ENCODE measurements at regions not wholly inside any gene's neighbourhood (a gene's known extent, or its start where the extent isn't known, plus 50 kb on each side); places are given as distances from the start of the nearest gene placed in this dataset.
A peak's percentile ranks its signal among the peaks of the same experiment; 100 is the strongest.

GRCh38 chrX:23540532-23540931 is 126.8 kb upstream of the PRDX4 start:
- DNase-seq (ENCODE audit: low spot score): no peak

- peak; percentile 1 for DNase-seq (ENCODE audit: low spot score)
Measured at GRCh38 chrX:23548164-23548563, 119.1 kb upstream of the PRDX4 start.

- no peak for DNase-seq (ENCODE audit: low spot score)
Measured at GRCh38 chrX:23552303-23552702, 115.0 kb upstream of the PRDX4 start.

GRCh38 chrX:23554304-23554703 is 113.0 kb upstream of the PRDX4 start:
- DNase-seq (ENCODE audit: low spot score): peak; percentile 35

- no peak for DNase-seq (ENCODE audit: low spot score)
Measured at GRCh38 chrX:23557070-23557469, 110.2 kb upstream of the PRDX4 start.

- no peak for DNase-seq (ENCODE audit: low spot score)
Measured at GRCh38 chrX:23559975-23560374, 107.3 kb upstream of the PRDX4 start.

- DNase-seq (ENCODE audit: low spot score): no peak
Measured at GRCh38 chrX:23570674-23571343, 96.5 kb upstream of the PRDX4 start.

GRCh38 chrX:23575281-23575680 is 92.0 kb upstream of the PRDX4 start:
- no peak for DNase-seq (ENCODE audit: low spot score)

- no peak for DNase-seq (ENCODE audit: low spot score)
Measured at GRCh38 chrX:23578079-23578478, 89.2 kb upstream of the PRDX4 start.

- no peak for DNase-seq (ENCODE audit: low spot score)
Measured at GRCh38 chrX:23589496-23589895, 77.8 kb upstream of the PRDX4 start.

GRCh38 chrX:23592741-23593140 is 74.6 kb upstream of the PRDX4 start:
- DNase-seq (ENCODE audit: low spot score): no peak

- no peak for DNase-seq (ENCODE audit: low spot score)
Measured at GRCh38 chrX:23598575-23598974, 68.7 kb upstream of the PRDX4 start.

GRCh38 chrX:23603501-23603900 is 63.8 kb upstream of the PRDX4 start:
- no peak for DNase-seq (ENCODE audit: low spot score)

- no peak for DNase-seq (ENCODE audit: low spot score)
Measured at GRCh38 chrX:23610495-23610894, 56.8 kb upstream of the PRDX4 start.

- DNase-seq (ENCODE audit: low spot score): no peak
Measured at GRCh38 chrX:23612846-23613245, 54.4 kb upstream of the PRDX4 start.

GRCh38 chrX:23616361-23616760 is 50.9 kb upstream of the PRDX4 start:
- DNase-seq (ENCODE audit: low spot score): peak; percentile 17

All from Ammon's horn (tissue), 1 donor.